SU-DHL-6 (cell line): ENCODE measurements at regions not wholly inside any gene's neighbourhood (a gene's known extent, or its start where the extent isn't known, plus 50 kb on each side); places are given as distances from the start of the nearest gene placed in this dataset.

Experiments
- H2AFZ ChIP-seq: fragments of 200-600 bp; sonication (generic); 2 replicates; pipeline ENCODE4 v1.6.1; 2014; ENCODE audit warnings: low read depth, mild to moderate bottlenecking, moderate library complexity, mixed read lengths, antibody characterized with exemption, low read length; ENCODE audit not compliant: severe bottlenecking
- H3F3A ChIP-seq: fragments of 200-600 bp; shearing (Covaris generic); 2 replicates; pipeline ENCODE4 v1.6.0; 2016; ENCODE audit warnings: antibody characterized with exemption, mild to moderate bottlenecking; ENCODE audit not compliant: insufficient read depth
- H3K27ac ChIP-seq: fragments of 200-600 bp; sonication (generic); 2 replicates; pipeline ENCODE4 v1.5.1; 2016; ENCODE audit warnings: low read depth, mild to moderate bottlenecking, low read length, moderate library complexity, mixed read lengths
- H3K27me3 ChIP-seq: fragments of 200-600 bp; sonication (generic), shearing (Covaris generic); 2 replicates; pipeline ENCODE4 v1.6.0; 2014; ENCODE audit warnings: mild to moderate bottlenecking, low read length
- H3K36me3 ChIP-seq: fragments of 200-600 bp; sonication (generic); 2 replicates; pipeline ENCODE4 v1.6.1; 2014; ENCODE audit warnings: mild to moderate bottlenecking, low read length, mixed read lengths
- H3K4me2 ChIP-seq: fragments of 300-600, 200-600 bp; shearing (Covaris generic), sonication (generic); 2 replicates; pipeline ENCODE4 v1.6.0; 2014; ENCODE audit warnings: low read length, low read depth, mild to moderate bottlenecking; ENCODE audit not compliant: poor library complexity, severe bottlenecking
- H3K4me3 ChIP-seq: fragments of 200-600 bp; sonication (generic); 2 replicates; pipeline ENCODE4 v1.5.1; 2014; ENCODE audit warnings: antibody characterized with exemption, low read length, mild to moderate bottlenecking, mixed read lengths; ENCODE audit not compliant: insufficient read depth, poor library complexity, severe bottlenecking
- H3K79me2 ChIP-seq: fragments of 200-600 bp; sonication (generic); 2 replicates; pipeline ENCODE4 v1.6.1; 2014; ENCODE audit warnings: mild to moderate bottlenecking, low read length, moderate library complexity; ENCODE audit not compliant: insufficient read depth
- H3K9ac ChIP-seq: fragments of 200-600 bp; sonication (generic); 2 replicates; pipeline ENCODE4 v1.7.0; 2014; ENCODE audit warnings: mild to moderate bottlenecking, low read length
- H3K9me2 ChIP-seq: fragments of 200-600 bp; sonication (generic); replicated peaks from 2 replicates; pipeline ENCODE4 v1.6.1; 2014; ENCODE audit warnings: low read length; ENCODE audit not compliant: insufficient read depth
- H3K9me3 ChIP-seq: fragments of 200-600 bp; sonication (generic); 2 replicates; pipeline ENCODE4 v1.6.1; 2014; ENCODE audit warnings: low read length, mixed read lengths; ENCODE audit not compliant: insufficient read depth
- H4K20me1 ChIP-seq: fragments of 200-600 bp; sonication (generic); 2 replicates; pipeline ENCODE4 v1.6.1; 2014; ENCODE audit warnings: low read depth, mild to moderate bottlenecking, antibody characterized with exemption, low read length, moderate library complexity, mixed read lengths
- EZH2phosphoT487 ChIP-seq: fragments of 200-600 bp; sonication (generic), shearing (Covaris generic); conservative IDR thresholded peaks from 2 replicates; pipeline ENCODE4 v1.6.1; 2018; ENCODE audit warnings: mild to moderate bottlenecking, antibody characterized with exemption, low read length, moderate library complexity, mixed read lengths
- TF ChIP-seq, protein P1 (sequence below): fragments of 200-600 bp; sonication (generic); IDR thresholded peaks from one replicate; pipeline ENCODE4 v1.5.1; 2017; ENCODE audit warnings: antibody characterized with exemption, mild to moderate bottlenecking, low read length, moderate library complexity; ENCODE audit not compliant: insufficient read depth, poor library complexity, severe bottlenecking

DNA sequence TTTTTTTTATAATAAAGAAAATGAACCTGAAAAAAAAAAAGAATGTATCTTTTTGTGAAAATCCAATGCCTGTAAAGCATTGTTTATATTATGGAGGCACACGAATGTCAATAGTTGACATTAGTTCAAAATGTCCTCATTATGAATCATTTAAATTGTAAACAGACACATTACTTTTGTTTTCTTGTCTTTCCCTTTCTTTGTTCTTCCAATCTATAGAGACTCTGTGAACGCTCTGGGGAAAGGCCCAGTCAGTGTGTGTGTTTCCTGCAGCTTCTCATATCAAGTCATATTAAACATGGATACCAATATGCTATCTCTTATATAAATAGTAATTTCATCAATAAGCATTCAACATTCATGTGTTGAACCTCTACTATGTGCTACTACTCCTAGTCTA is 193.1 kb downstream of the KCTD12 start:
- H2AFZ ChIP-seq, result no peak overlapping the region
- no peaks in the 10 kb centered on the region for H3K27me3 ChIP-seq
- no peak overlapping the region for H3K27ac ChIP-seq
- no peak overlapping the region for H3K9ac ChIP-seq
- no peaks in the 10 kb centered on the region for H3K9me3 ChIP-seq
- TF ChIP-seq, protein P1, sequence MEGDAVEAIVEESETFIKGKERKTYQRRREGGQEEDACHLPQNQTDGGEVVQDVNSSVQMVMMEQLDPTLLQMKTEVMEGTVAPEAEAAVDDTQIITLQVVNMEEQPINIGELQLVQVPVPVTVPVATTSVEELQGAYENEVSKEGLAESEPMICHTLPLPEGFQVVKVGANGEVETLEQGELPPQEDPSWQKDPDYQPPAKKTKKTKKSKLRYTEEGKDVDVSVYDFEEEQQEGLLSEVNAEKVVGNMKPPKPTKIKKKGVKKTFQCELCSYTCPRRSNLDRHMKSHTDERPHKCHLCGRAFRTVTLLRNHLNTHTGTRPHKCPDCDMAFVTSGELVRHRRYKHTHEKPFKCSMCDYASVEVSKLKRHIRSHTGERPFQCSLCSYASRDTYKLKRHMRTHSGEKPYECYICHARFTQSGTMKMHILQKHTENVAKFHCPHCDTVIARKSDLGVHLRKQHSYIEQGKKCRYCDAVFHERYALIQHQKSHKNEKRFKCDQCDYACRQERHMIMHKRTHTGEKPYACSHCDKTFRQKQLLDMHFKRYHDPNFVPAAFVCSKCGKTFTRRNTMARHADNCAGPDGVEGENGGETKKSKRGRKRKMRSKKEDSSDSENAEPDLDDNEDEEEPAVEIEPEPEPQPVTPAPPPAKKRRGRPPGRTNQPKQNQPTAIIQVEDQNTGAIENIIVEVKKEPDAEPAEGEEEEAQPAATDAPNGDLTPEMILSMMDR, result no peak
- no peak for TF ChIP-seq EZH2phosphoT487
- H4K20me1 ChIP-seq, result no peaks in the 10 kb centered on the region
- no peaks in the 10 kb centered on the region for H3K79me2 ChIP-seq
- H3K36me3 ChIP-seq, result no peaks in the 10 kb centered on the region
- H3K4me3 ChIP-seq, result no peak overlapping the region
- no peaks in the 10 kb centered on the region for H3F3A ChIP-seq
- no peaks in the 10 kb centered on the region; the same call in 1 of the 2 replicates for H3K9me2 ChIP-seq
- H3K4me2 ChIP-seq, result no peak overlapping the region

DNA sequence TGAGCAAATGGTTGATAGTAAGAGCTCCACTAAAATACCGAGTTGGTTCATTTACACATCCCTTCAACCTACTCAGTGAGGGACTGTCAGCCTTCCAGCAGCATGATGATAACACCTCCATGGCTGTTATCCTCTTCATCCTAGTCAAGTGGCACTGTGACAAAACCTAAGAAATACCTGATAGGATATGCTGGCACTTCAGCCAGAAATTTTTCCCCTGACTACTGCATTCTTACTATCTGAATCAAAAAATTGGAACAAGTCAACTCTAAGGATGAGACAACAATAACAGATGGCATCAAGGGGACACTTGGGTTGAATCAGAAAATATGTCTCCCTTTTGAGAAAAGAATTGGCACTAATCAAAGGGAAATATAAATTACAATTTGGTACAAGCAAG is 193.9 kb downstream of the KCTD12 start:
- Histone ChIP-seq H3F3A (no peaks in the 10 kb centered on the region), H4K20me1 (no peaks in the 10 kb centered on the region), H3K27me3 (no peaks in the 10 kb centered on the region), H3K9ac (no peak overlapping the region), H3K9me3 (no peaks in the 10 kb centered on the region), H3K36me3 (no peaks in the 10 kb centered on the region), H3K9me2 (no peaks in the 10 kb centered on the region; the same call in 1 of the 2 replicates), H3K79me2 (no peaks in the 10 kb centered on the region), H3K4me2 (no peak overlapping the region), H3K27ac (no peak overlapping the region), H3K4me3 (no peak overlapping the region), H2AFZ (no peak overlapping the region)
- TF ChIP-seq EZH2phosphoT487, result no peak
- TF ChIP-seq, protein P1, result no peak

DNA sequence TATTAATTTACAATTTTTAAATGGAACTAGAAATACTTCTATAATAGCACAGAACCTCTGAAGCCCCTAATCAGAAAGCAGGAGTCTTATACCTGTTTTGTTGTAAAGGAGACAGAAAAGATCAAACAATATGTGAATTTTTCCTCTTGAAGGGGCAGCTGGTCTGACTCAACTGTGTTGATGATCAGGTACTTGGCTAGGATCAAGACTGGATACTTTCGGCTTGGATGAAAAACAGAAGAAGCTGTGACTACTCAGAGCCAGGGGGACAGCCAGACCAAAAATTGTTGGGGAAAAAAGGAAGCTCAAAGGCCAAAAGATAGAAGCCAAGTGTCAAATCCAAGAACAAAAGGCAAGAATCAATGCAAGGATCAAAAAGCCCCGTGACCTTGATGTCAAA is 195.6 kb downstream of the KCTD12 start:
- Histone ChIP-seq H3K27me3 (no peaks in the 10 kb centered on the region), H3F3A (no peaks in the 10 kb centered on the region), H3K36me3 (no peaks in the 10 kb centered on the region), H4K20me1 (no peaks in the 10 kb centered on the region), H3K4me3 (no peak overlapping the region), H2AFZ (no peak overlapping the region), H3K27ac (no peak overlapping the region), H3K9ac (no peak overlapping the region), H3K9me3 (no peaks in the 10 kb centered on the region), H3K79me2 (no peaks in the 10 kb centered on the region), H3K9me2 (no peaks in the 10 kb centered on the region), H3K4me2 (no peak overlapping the region)
- no peak for TF ChIP-seq EZH2phosphoT487
- TF ChIP-seq, protein P1, result no peak
